ENCODE measurements at regions not wholly inside any gene's neighbourhood (a gene's known extent, or its start where the extent isn't known, plus 50 kb on each side); places are given as distances from the start of the nearest gene placed in this dataset.

GRCh38 chr2:188129677-188130076 is 162.0 kb upstream of the GULP1 start:
- no peak for TF ChIP-seq CTCF (IDR thresholded peaks at IDR 0.05; ENCODE audit: low read depth, low read length)
- no peak for TF ChIP-seq POLR2A (IDR thresholded peaks at IDR 0.05; ENCODE audit: extremely low read depth, insufficient read length)
- no peak for TF ChIP-seq MAX (IDR thresholded peaks at IDR 0.05; ENCODE audit: low read depth, low read length)
- TF ChIP-seq MYC (IDR thresholded peaks at IDR 0.05; ENCODE audit: low read depth, low read length): no peak

Measured in NB4 (cell line).